GM18508 (cell line): ENCODE measurements at regions not wholly inside any gene's neighbourhood (a gene's known extent, or its start where the extent isn't known, plus 50 kb on each side); places are given as distances from the start of the nearest gene placed in this dataset.
"Not testable (repeated sequence)": the region's sequence is repeated elsewhere in the genome, so short reads cannot be mapped to it uniquely, and the experiment has no call there.

Experiments used
- ATAC-seq: cut with Tn5 transposase; IDR thresholded peaks from one replicate; pipeline ENCODE4 v1.9.1; 2021; ENCODE audit warnings: moderate number of reproducible peaks; ENCODE audit not compliant: insufficient read depth, unreplicated experiment

- no peak for ATAC-seq
Observed at GRCh38 chr17:77288115-77288619, 147.4 kb downstream of the SEC14L1 start.

GRCh38 chr17:77290759-77291558 is 150.2 kb downstream of the SEC14L1 start:
- ATAC-seq = not testable (repeated sequence)

GRCh38 chr17:77291591-77292386 is 151.0 kb downstream of the SEC14L1 start:
- no peak for ATAC-seq

- no peak for ATAC-seq
Observed at GRCh38 chr17:77294761-77295160, 154.0 kb downstream of the SEC14L1 start.

- no peak for ATAC-seq
Observed at GRCh38 chr17:77295241-77295853, 154.6 kb downstream of the SEC14L1 start.

- ATAC-seq = no peak
Observed at GRCh38 chr17:77296769-77297409, 156.1 kb downstream of the SEC14L1 start.

GRCh38 chr17:77297693-77298666 is 157.2 kb downstream of the SEC14L1 start:
- no peak for ATAC-seq

GRCh38 chr17:77298811-77299210 is 158.0 kb downstream of the SEC14L1 start:
- no peak for ATAC-seq

- no peak for ATAC-seq
Observed at GRCh38 chr17:77299256-77300015, 158.7 kb downstream of the SEC14L1 start.

GRCh38 chr17:77300016-77300686 is 159.4 kb downstream of the SEC14L1 start:
- ATAC-seq = no peak

- ATAC-seq = no peak
Observed at GRCh38 chr17:77301694-77302266, 161.0 kb downstream of the SEC14L1 start.

- ATAC-seq = no peak
Observed at GRCh38 chr17:77302682-77303081, 161.9 kb downstream of the SEC14L1 start.

- no peak for ATAC-seq
Observed at GRCh38 chr17:77303620-77304019, 162.9 kb downstream of the SEC14L1 start.

- no peak for ATAC-seq
Observed at GRCh38 chr17:77304051-77304745, 163.4 kb downstream of the SEC14L1 start.

GRCh38 chr17:77304746-77305473 is 164.1 kb downstream of the SEC14L1 start:
- ATAC-seq = no peak

GRCh38 chr17:77306048-77306789 is 165.4 kb downstream of the SEC14L1 start:
- ATAC-seq = no peak
